NCI-H82 treated with DMSO at 0.1 percent for 48 hours (cell line): ENCODE measurements at regions not wholly inside any gene's neighbourhood (a gene's known extent, or its start where the extent isn't known, plus 50 kb on each side); places are given as distances from the start of the nearest gene placed in this dataset.

Experiments
- DNase-seq: peaks from one replicate; lab custom pipeline; 2025; ENCODE audit not compliant: unreplicated experiment; lab: John Stamatoyannopoulos, UW

DNA sequence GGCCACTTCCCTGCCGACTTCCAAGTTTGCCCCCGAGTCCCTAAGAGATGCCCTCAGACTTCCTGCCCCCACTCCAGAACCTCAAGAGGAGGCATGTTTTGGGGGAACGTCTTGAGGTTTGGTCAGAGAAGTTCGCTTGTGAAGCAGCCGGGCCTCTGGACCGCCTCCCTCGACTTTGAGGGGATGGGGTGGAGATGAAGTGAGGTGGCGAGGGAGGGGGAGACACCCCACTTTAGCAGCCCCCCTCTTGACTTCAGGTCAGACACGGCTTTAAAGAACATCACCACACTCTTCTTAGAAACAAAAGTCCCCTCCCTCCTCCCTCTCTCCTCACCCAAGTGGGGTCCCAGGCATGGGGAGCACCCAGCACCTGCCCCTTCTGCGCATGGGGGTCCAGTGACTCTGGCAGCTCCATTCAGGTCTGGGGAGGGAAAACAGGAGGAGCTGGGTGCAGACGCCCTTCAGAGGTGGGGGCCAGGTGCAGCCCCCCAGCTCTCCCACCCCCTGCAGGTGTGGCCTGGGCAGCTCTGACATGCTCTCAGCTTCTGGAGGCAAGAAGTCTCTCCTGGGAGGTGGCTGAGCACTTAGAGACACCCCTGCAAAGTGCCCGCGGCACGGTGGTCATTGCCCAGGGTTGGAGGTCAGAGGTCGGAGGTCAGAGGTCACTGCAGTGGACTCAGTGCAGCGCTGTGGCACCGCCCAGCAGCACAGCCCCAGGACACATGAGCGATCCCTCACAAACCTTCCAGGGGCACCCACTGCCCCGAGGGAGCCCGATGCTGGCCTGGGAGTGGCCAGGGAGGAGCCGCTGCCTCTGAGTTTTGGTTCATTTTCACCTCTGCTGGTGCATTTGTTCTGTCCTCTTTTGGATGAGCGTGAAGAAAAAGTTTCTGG is 108.8 kb downstream of the CPZ start:
- no peak for DNase-seq

DNA sequence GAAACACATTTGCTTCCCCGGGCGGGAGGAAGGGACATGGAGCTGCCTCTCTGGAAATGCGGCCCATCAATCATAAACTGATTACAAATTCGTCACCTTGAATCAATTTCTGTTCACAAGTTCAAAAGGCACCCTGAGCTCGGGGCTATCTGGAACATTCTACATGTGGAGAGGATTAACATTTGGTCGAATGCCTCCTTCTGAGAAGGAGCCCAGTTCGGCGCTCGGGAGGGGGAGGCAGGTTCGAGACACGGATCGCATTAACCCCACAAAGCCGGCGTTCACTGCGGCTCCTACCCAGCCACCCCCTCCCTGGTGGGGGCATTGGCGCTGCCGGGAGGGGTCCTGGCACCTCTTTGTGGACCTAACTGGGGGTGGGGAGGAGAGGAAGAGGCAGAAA is 108.0 kb downstream of the CPZ start:
- DNase-seq: no peak

DNA sequence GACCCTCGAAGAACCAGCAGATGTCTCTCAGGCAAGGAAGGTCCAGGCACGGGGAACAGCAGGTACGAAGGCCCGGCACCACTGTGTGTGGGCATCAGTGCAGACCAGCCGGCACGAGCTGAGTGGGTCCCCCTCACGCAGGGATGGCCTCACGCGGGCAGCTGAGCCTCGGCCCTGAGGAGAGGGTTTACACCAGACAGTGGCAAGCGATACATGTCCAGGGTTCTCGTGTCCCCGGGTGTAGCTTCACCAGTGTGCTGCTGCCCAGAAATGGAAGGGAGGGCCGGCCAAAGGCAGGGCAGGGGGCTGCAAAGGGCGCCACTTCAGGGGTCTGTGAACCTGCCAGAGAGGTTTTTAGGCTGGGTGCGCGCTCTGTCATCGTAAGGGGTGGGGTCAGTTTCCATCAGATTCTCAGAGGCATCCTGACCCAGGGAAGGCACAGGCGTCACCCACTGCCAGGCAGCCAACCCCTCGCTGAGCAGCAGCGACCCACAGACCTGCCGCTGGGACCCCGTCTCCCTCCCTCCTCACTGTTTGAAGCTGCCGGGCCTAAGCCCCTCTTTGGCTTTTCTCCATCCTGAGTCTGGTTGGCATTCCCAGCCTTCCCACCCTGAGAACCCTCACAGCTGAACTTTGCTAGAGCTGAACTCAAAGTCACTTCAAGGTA is 107.0 kb downstream of the CPZ start:
- no peak for DNase-seq

DNA sequence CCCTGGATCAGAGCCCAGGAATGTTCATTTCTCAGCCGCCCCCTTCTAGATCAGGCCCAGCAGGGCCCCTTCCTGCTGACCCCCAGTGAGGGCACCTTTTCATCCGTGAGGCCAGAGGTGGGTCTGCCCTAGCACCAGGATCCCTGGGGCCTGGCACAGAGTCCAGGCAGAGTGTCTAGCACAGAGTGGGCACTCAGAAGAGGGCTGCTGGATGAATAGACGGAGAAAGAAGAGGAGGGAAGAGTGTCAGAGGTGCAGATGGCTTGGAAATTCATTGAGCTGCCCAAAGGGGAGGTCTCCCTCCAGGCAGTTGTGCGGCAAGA is 106.5 kb downstream of the CPZ start:
- no peak for DNase-seq

DNA sequence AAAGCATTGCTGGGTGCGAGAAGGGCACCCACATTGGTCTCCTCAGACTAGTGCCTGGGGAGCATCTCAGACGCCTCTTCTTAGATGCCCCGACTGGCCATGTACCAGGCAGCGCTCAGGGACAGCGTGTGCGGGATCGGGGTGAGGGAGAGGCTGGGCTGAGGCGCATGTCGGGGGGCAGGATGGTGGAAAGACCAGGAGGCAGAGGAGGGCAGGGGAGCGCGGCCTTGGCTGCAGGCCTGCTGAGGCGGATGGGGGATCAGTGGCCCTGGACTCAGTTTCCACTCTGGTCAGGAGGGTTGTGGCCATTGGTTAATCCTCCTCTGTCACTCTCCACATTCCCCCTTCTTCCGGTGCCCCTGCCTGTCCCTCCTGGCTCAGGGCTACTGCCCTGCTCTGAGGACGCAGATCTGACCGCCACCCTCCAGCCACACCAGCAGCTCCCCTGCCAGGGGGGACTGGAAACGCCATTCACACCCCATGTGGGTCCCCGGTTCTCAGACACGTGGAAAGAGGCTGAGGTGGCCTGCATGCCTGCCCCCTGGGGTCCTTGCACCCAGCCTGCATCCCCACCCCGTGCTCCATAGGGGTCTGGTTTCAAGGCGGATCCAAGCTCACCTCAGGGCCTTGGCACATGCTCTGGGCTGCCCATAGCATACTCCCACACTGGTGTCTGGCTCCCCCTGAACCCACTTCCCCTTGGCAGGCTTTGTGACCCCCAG is 105.9 kb downstream of the CPZ start:
- DNase-seq: no peak

DNA sequence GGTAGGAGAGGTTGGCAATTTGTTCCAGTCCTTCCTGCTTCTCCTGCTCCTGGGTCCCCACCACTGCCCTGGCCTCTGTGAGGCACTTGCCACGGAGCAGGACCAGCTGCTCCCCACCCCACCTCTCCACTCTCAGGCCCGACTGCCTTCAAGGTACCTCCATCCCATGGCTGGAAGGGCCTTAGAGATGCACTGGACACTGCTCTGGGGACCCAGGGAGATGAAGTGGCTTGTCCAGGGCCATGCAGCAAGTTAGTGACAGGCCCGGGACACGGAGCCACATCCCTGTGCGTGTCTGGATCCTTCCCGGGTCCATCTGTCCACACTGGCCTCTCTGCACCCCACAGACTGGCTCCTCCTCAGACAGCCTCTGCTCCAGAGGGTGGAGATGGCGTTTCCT is 105.3 kb downstream of the CPZ start:
- no peak for DNase-seq

DNA sequence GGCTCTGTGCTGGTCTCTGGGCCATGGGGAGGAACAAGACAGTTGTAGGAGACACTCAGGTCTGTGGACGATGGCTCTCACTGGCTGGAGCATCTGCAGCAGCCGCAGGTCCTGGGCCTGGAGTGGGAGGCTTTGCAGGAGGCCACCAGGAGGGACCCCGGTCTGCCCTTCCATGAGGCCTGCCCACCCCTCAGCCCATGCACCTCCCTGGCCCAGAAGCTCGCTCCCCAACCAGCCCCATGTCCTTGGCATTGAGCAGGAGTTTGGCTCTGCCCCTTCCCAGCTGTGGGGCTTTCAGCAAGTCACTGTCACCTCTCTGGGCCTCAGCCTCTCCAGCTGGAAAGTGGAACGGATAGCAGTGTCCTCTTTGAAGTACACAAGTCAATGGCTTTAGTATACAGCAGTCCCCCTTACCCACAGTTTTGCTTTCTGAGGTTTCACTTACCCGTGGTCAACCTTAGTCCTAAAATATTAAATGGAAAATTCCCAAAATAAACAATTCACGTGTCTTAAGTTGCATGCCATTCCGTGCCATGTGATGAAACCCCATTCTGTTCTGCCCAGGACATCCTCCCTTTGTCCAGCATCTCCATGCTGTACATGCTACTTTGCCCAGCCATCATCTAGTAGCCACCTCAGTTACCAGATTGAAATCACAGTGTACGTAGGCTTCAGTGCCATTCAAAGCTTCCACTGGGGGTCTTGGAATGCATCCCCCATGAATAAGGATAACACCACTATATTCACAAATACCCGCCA is 104.0 kb downstream of the CPZ start:
- no peak for DNase-seq

DNA sequence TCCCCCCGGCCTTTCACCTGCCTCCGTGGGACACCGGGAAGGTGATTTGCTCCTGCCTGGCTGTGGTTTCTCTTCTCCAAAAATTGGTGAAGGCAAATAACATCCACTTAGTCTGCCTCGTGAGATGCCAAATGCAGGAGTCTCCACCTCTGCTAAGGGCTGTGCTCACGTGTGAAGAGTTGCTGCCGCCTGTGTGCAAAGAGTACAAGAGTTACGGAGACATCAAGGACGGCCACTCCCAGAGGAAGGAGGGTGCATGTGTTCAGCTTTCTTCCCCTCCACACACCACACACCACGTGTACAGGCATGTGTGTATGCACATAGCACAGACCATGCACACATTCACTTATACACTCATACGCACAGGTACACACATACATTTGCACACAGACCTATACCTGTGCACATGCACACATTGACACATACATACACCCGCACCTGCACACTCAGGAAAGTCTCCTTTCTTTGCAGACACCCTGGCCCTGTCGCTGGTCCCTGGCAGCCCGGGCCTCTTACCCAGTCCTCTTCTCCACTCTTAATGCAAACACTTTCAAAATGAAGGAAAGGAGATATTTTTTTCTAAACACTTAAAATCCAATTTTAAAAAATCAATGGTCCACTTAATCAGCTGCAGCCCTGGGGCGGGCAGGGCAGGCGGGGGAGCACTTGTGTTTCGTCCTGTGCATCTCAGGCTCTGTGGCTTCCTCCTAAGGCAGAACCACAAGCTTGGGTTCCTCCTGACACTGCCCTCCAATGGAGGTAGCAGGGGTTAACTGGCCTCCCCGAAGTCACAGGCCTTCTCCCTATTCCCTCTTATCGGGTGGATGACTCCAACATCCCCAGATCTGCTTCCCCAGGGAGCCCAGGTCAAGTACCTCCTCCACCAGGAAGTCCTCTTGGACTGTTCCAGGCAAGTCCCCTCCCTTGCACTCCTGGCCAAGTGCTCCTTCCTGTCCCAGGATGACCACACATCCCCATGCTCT is 103.0 kb downstream of the CPZ start:
- DNase-seq: no peak

DNA sequence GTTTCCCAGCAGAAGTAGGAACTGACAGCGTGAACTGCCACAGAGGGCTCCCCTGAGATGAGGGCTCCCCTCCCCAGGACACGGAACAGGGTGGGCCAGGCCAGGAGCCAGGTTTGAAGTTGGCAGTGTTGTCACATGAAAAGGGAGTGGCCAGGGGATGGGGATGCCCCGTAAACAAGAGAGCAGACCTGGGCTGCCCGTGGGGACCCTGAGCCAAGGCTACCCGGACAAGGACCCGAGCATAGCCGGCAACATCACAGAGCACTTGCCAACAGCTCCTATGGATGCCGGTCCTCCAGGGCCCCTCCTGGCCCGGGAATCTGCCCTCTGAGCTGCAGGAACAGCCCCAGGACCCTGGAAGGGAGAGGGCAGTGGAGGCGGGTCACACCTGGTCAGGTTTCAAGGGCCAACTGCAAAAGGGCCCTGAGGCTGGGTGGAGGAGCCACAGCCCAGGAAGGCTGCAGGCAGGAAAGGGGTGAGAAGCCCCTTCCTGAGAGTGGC is 102.1 kb downstream of the CPZ start:
- no peak for DNase-seq

DNA sequence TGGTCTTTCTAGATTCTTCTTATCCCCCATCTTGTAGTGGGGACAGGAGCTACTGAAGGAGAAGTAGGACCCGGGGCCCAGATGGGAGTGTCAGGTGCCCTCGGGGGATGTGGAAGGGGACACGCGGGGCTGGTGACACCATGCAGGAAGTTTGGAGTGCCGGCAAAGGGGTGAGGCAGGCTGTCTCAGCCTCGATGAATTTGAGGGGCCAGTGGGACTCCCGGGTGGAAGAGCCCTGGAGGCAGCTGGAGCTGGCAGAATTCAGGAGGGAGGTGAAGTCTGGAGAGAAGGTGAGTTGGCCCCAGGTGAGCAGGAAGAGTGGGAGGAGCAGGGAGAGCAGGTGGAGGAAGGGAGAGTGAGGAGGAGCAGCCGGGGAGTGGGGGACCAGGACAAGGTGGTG is 101.7 kb downstream of the CPZ start:
- DNase-seq: no peak

DNA sequence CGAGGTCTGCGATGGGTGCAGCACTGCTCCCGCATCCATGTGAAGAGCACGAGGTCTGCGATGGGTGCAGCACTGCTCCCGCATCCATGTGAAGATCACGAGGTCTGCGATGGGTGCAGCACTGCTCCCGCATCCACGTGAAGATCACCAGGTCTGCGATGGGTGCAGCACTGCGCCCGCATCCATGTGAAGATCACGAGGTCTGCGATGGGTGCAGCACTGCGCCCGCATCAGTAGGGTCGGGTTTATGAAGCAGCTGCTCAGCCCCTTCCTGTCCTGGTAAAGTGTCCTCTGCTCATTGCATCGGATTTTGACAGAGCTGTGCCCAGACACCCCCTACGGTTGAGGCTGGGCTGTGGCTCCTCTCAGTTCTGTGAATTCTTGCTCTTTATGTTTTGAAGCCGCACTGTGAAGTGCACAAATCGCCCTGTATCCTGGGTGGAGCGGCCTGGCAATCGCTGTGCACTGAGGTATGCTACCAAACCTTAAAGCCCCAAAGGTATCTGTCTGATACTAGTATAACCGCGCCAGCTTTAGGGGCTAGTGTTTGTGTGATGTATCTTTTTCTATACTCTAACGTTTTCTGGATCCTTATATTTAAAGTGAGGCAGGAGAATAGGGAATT is 98.7 kb downstream of the CPZ start:
- DNase-seq: no peak

DNA sequence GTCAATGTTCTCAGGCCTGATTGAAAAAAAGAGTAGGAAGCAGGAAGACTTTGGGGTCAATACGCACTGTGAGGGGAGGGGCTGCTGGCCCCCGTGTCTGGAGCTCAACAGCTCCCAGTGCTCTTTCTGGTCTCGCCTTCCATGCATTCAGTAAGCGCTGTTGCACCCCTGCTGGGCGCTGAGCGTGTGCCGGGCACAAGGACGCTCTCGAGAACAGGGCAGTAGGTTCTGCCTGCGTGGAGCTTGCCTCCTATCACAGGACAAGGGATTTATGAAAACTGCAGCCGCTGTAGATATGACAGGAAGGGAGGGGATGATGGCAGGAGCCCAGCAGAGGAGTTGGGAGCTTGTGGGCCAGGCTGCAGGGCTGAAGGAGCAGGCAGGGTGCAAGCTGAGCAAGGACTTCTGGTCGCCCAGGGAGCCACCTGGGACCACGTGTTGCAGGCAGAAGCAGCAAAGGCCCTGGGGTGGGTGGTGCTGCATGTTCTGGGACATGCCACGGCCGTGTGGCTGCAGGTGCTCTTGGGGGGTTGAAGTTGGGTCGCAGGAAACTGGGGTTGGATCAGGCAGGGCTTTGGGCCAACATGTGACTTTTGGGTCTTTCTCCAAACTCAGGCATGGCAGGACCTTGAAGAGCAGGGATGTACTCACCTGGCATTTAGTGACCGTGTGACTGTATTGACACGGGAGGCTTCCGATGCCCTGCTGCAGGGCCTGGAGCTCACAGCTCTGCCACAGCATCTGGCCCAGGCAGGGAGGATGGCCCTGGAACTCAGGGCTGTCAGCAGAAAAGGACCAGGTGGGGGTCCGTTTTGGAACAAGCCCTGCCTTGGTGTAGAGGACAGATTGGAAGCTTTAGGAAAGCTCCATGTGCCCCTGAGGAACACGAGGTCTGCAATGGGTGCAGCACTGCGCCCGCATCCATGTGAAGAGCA is 97.9 kb downstream of the CPZ start:
- no peak for DNase-seq

DNA sequence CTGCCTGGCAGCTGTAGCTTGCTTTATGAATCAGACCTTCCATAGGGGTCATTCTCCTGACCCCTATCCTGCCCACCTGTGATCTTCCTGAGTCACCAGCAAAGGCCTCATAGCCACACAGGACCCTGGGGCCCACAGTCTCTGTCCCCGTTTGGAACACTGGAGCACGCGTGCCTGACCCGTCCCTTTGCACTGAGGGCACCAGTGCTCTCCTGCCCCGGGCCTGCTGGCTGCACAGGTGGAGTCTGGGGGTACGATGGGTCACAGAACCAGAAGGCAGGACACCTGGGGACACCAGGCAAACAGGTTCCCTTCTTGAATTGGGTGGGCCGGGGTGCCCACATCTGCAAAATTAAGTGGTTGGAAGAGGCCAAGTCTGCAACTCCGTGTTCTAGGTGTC is 97.2 kb downstream of the CPZ start:
- no peak for DNase-seq

DNA sequence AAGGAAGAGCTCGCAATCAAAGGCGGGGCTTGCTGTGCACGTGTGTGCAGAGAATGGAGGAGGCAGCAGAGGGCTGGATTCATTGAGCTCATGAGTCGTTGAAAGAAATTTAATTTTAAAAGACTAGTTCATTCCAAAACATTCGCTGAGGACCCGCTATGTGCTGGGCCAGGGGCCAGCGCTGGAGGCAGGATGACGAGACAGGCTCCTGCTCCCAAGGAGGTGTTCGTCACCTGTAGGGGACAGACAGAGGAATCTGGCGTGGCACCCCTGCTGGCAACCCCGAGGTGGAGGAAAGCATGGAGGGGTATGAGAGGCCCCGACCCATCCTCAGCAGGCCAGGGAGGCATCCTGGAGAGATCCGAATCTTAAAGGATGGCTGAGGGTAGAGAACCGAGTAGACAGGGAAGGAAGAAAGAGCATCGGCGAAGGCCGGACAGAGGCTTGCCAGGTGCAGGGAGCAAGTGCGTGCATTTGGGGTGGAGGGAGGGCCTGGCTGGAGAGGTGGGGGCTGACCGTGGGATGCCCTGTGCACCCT is 96.4 kb downstream of the CPZ start:
- no peak for DNase-seq

DNA sequence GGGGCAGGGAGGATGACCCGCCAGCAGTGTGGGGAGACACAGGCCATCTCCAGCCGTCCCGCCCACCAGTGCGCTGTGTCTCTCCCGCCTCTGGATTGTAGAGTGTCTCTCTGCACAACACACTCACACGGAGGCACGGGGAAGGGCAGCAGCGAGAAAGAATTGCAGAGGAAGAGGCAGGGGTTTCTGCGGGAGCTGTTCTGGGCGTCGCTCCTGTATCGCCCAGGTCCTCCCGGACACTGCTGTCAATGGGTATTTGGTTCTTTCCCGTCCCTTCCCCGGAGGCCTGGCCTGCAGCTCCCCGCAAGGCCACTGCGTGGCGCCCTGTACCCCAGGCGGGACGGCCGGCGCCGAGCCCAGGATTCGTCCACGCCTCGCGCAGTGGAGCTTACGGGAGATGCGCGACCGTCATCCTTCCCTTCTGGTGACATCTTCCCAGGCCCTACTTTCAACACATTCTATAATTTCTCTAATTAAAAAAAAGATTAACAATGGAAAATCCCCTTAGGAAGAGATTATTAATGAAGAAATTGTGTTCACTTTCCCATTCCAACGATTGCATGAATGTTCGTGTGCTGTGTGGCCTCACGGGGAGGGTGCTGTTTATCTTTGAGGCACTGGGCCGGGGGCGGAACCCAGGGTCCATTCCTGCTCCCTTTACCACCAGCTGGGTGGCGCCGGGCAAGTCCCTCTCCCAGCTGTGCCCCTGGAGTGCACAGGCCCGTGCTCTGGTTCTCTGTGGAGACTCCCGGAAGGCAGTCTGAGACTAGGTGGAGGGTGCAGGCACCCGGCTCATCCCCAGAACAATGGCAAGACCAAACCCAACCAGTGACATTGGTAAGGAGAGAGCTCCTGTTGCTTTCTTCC is 95.7 kb downstream of the CPZ start:
- DNase-seq: no peak

DNA sequence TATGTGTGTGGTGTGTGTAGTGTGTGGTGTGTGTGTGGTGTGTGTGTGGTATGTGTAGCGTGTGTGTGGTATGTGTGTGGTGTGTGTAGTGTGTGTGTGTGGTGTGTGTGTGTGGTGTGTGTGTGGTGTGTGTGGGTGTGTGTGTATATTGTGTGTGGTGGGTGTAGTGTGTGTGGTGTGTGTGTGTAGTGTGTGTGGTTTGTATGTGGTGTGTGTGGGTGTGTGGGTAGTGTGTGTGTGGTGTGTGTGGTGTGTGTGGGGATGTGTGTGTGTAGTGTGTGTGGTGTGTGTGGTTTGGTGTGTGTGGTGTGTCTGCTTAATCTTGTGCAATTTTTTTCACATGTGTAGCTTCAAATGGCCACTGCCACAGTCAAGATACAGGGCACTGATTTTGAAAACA is 94.5 kb downstream of the CPZ start:
- no peak for DNase-seq

DNA sequence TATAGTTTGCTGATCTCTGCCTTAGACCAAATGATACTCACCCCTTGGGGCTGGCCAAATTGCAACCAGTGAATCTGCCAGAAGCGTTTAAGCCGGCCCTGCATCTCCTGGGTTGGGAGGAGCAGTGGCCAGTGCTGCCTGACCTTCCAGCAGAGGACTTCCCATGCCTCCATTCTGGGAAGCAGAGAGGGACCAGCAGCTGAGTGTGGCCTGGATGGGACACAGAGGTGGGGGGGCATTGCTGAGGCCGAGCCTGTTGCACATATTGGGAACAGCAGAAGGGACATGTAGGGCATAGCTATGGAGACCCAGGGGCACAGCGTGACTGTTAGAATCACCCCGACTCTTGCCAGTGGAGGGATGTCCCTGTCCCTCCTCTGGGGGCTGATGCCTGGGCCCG is 93.3 kb downstream of the CPZ start:
- DNase-seq: no peak
